K562 (cell line): ENCODE measurements at regions not wholly inside any gene's neighbourhood (a gene's known extent, or its start where the extent isn't known, plus 50 kb on each side); places are given as distances from the start of the nearest gene placed in this dataset.

Experiments used
- ATF4 ChIP-seq: fragments of 450-650 bp; formaldehyde crosslinking; IDR thresholded peaks from 2 replicates; pipeline ENCODE4 v1.4.0; 2022; ENCODE audit warnings: mild to moderate bottlenecking, moderate library complexity
- CHD2 ChIP-seq: IDR thresholded peaks from 2 replicates; pipeline ENCODE4 v1.6.1; 2011; ENCODE audit warnings: low read depth, low read length
- CSDE1 ChIP-seq, 2 experiments: fragments of 450-650 bp; IDR thresholded peaks; 2 replicates each; pipeline ENCODE4 v1.6.1; 2016; ENCODE audit warnings: mild to moderate bottlenecking in 1 of 2
- ERF ChIP-seq: fragments of 450-650 bp; formaldehyde crosslinking; IDR thresholded peaks from 2 replicates; pipeline ENCODE4 v1.4.0; 2020; ENCODE audit warnings: mild to moderate bottlenecking, mixed read lengths
- FOS ChIP-seq: IDR thresholded peaks from 3 replicates; pipeline ENCODE4 v1.6.1; 2011; ENCODE audit not compliant: insufficient read length; ENCODE audit errors: extremely low read depth
- FOXJ2 ChIP-seq: fragments of 200-800 bp; sonication (Bioruptor generic); IDR thresholded peaks from 2 replicates; pipeline ENCODE4 v1.6.1; 2016; ENCODE audit warnings: missing genetic modification characterization, missing compliant biosample characterization
- JUN ChIP-seq, 2 experiments: sonication (generic) in 1 of 2; formaldehyde crosslinking in 1 of 2; IDR thresholded peaks; 2 replicates each; pipeline versions ENCODE4 v1.6.1 to v1.8.0; 2012 to 2022; ENCODE audit warnings: borderline replicate concordance in 2 of 2, mild to moderate bottlenecking in 2 of 2, improper control_type of control experiment in 1 of 2, low read depth in 1 of 2, low read length in 1 of 2, missing genetic modification reagents in 1 of 2
- NFYB ChIP-seq: IDR thresholded peaks from 2 replicates; pipeline ENCODE4 v1.6.1; 2011; ENCODE audit warnings: mild to moderate bottlenecking, moderate library complexity; ENCODE audit not compliant: insufficient read length; ENCODE audit errors: extremely low read depth
- RCOR1 ChIP-seq, 2 experiments: IDR thresholded peaks; 2 replicates each; pipeline ENCODE4 v1.6.1; 2012; ENCODE audit warnings: low read depth in 2 of 2, low read length in 2 of 2, borderline replicate concordance in 1 of 2, improper control_type of control experiment in 1 of 2
- RFX5 ChIP-seq: IDR thresholded peaks from 2 replicates; pipeline ENCODE4 v1.6.1; 2011; ENCODE audit warnings: low read depth, mild to moderate bottlenecking, improper control_type of control experiment, low read length
- RUNX1 ChIP-seq: sonication (generic); IDR thresholded peaks from 2 replicates; pipeline ENCODE4 v1.6.1; 2016; ENCODE audit warnings: antibody characterized with exemption, low read depth
- ZNF316 ChIP-seq: fragments of 450-650 bp; IDR thresholded peaks from 2 replicates; pipeline ENCODE4 v1.6.1; 2016
- ZNF639 ChIP-seq, 2 experiments: fragments of 200-800 bp in 1 of 2; sonication (Bioruptor generic) in 1 of 2; sonication (generic) in 1 of 2; formaldehyde crosslinking in 1 of 2; IDR thresholded peaks in 1 of 2; conservative IDR thresholded peaks in 1 of 2; 2 replicates each; pipeline versions ENCODE4 v1.5.0 to v1.6.1; 2016 to 2020; ENCODE audit warnings: missing compliant biosample characterization in 1 of 2, missing genetic modification characterization in 1 of 2, missing genetic modification reagents in 1 of 2
- TF ChIP-seq, protein P1 (sequence below): fragments of 250-450 bp; sonication (Bioruptor Pico); IDR thresholded peaks from 2 replicates; pipeline ENCODE4 v1.4.0; 2020; ENCODE audit warnings: mild to moderate bottlenecking, moderate library complexity, borderline replicate concordance
- TF ChIP-seq, protein P2 (sequence below), 2 experiments: fragments of 450-650 bp; IDR thresholded peaks; 2 replicates each; pipeline ENCODE4 v1.6.1; 2018; ENCODE audit warnings: mild to moderate bottlenecking in 2 of 2, low read depth in 1 of 2; ENCODE audit not compliant: partially characterized antibody in 2 of 2

- TF ChIP-seq ZNF639 (CRISPR knock-in tag; conservative IDR thresholded peaks at IDR 0.05 in 1 of 2, IDR thresholded peaks at IDR 0.05 in 1 of 2) = peak in 1 of 2 experiments; percentile 88; a peak in 2 of 4 replicates
- no peak; the same call in none of the 2 replicates for TF ChIP-seq ATF4 (CRISPR knock-in tag)
- no peak for TF ChIP-seq RCOR1 (IDR thresholded peaks at IDR 0.05; ENCODE audit: borderline replicate concordance in 1 of 2, low read depth in 2 of 2, low read length in 2 of 2)
- no peak for TF ChIP-seq NFYB
- TF ChIP-seq ZNF316 = peak; percentile 96
- TF ChIP-seq JUN (IDR thresholded peaks at IDR 0.05; ENCODE audit: borderline replicate concordance, low read depth, low read length) = peak; percentile 82
- no peak for TF ChIP-seq JUN (CRISPR knock-in tag; IDR thresholded peaks at IDR 0.05; ENCODE audit: borderline replicate concordance)
- TF ChIP-seq CHD2 = no peak
- peak; percentile 44; the same call in 1 of the 2 replicates for TF ChIP-seq ERF
- TF ChIP-seq FOS = peak; percentile 4
- no peak for TF ChIP-seq RFX5
- no peak for TF ChIP-seq CSDE1 (IDR thresholded peaks at IDR 0.05)
- no peak for TF ChIP-seq RUNX1
- TF ChIP-seq FOXJ2 = peak; percentile 79
- TF ChIP-seq, protein P1, sequence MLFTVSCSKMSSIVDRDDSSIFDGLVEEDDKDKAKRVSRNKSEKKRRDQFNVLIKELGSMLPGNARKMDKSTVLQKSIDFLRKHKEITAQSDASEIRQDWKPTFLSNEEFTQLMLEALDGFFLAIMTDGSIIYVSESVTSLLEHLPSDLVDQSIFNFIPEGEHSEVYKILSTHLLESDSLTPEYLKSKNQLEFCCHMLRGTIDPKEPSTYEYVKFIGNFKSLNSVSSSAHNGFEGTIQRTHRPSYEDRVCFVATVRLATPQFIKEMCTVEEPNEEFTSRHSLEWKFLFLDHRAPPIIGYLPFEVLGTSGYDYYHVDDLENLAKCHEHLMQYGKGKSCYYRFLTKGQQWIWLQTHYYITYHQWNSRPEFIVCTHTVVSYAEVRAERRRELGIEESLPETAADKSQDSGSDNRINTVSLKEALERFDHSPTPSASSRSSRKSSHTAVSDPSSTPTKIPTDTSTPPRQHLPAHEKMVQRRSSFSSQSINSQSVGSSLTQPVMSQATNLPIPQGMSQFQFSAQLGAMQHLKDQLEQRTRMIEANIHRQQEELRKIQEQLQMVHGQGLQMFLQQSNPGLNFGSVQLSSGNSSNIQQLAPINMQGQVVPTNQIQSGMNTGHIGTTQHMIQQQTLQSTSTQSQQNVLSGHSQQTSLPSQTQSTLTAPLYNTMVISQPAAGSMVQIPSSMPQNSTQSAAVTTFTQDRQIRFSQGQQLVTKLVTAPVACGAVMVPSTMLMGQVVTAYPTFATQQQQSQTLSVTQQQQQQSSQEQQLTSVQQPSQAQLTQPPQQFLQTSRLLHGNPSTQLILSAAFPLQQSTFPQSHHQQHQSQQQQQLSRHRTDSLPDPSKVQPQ = peak; percentile 65; the same call in 1 of the 2 replicates
- TF ChIP-seq, protein P2, sequence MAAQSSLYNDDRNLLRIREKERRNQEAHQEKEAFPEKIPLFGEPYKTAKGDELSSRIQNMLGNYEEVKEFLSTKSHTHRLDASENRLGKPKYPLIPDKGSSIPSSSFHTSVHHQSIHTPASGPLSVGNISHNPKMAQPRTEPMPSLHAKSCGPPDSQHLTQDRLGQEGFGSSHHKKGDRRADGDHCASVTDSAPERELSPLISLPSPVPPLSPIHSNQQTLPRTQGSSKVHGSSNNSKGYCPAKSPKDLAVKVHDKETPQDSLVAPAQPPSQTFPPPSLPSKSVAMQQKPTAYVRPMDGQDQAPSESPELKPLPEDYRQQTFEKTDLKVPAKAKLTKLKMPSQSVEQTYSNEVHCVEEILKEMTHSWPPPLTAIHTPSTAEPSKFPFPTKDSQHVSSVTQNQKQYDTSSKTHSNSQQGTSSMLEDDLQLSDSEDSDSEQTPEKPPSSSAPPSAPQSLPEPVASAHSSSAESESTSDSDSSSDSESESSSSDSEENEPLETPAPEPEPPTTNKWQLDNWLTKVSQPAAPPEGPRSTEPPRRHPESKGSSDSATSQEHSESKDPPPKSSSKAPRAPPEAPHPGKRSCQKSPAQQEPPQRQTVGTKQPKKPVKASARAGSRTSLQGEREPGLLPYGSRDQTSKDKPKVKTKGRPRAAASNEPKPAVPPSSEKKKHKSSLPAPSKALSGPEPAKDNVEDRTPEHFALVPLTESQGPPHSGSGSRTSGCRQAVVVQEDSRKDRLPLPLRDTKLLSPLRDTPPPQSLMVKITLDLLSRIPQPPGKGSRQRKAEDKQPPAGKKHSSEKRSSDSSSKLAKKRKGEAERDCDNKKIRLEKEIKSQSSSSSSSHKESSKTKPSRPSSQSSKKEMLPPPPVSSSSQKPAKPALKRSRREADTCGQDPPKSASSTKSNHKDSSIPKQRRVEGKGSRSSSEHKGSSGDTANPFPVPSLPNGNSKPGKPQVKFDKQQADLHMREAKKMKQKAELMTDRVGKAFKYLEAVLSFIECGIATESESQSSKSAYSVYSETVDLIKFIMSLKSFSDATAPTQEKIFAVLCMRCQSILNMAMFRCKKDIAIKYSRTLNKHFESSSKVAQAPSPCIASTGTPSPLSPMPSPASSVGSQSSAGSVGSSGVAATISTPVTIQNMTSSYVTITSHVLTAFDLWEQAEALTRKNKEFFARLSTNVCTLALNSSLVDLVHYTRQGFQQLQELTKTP (IDR thresholded peaks at IDR 0.05; ENCODE audit: low read depth in 1 of 2, partially characterized antibody in 2 of 2) = no peak
Observed at GRCh38 chr10:78972160-78972946, 96.4 kb upstream of the ZMIZ1 start (continued).
